Fibroblast of pulmonary artery (primary cell): ENCODE measurements at regions not wholly inside any gene's neighbourhood (a gene's known extent, or its start where the extent isn't known, plus 50 kb on each side); places are given as distances from the start of the nearest gene placed in this dataset.

Experiments
- DNase-seq: peaks from one replicate; pipeline ENCODE4 v3.0.0-alpha.2; 2010; ENCODE audit warnings: low read depth
- H3K4me3 ChIP-seq: replicated peaks from 2 replicates; pipeline ENCODE4 v1.5.1; 2011; ENCODE audit warnings: low read depth, mild to moderate bottlenecking, control low read depth, low read length, moderate library complexity
- CTCF ChIP-seq: IDR thresholded peaks from 2 replicates; pipeline ENCODE4 v1.5.1; 2011; ENCODE audit warnings: mild to moderate bottlenecking, control low read depth, low read length, inconsistent platforms; ENCODE audit errors: missing control alignments

DNA sequence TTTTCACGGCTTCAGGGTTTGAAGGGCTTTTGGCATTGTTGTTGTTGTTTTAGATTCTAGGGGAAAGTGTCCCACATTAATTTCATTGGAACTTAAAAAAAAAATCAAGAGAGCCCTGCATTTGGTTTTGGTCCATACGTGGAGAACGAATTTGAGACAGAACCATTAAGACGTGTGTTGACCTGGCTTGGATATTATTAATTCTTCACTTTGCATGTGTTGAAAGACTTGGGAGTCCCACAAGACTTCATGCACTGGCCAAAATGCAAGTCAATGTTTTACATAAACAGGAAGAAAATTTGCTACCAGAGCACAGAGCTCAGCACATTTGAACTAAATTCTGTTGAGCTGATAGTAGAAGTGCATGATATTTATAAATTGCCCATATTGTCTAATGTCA lies 761.2 kb upstream of the ACVR2A start:
- DNase-seq = no peak
- TF ChIP-seq CTCF = no peak
- no peak overlapping the region for H3K4me3 ChIP-seq

GRCh38 chr2:147082850-147083522 lies 761.8 kb upstream of the ACVR2A start:
- no peak overlapping the region for H3K4me3 ChIP-seq
- TF ChIP-seq CTCF = no peak
- DNase-seq = peak; percentile 87

DNA sequence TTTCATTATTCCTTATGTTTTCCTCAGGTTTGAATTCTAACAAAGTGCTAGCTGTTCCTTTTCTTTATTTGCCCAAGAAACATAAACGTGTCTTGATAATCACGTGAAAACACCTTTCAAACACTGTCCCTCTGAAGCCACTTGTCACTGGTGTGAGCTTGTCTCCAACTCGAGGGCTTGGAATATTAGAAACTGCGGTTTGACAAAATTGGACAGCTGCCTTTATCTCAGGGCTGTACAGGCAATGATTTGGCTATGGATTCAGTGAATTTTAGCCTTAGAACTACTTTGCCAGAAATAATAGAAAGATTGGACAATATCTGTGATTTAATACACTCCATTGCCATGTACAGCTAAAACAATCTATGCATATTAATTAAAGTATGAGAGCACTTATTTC lies 763.0 kb upstream of the ACVR2A start:
- H3K4me3 ChIP-seq = no peak overlapping the region
- no peak for DNase-seq
- no peak for TF ChIP-seq CTCF

GRCh38 chr2:147076634-147077033 lies 768.2 kb upstream of the ACVR2A start:
- no peak overlapping the region for H3K4me3 ChIP-seq
- no peak for TF ChIP-seq CTCF
- peak; percentile 47 for DNase-seq

DNA sequence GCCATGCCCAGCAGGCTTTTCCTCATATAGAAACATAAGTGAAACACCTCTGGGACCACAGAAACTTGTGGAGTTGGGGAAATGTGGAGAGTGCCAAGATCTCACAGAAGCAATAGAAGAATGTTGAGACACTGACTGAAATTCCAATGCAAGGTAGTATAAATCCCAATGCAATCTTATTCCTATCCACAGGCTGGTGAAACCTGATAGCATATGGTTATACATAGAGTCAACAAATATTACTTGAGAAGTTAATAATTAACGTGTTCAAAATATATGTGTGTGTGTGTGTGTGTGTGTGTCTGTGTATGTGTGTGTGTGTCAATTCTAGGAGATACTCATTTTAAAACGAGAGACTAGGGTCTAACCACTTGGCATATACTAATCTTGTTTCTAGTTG lies 776.8 kb upstream of the ACVR2A start:
- no peak overlapping the region for H3K4me3 ChIP-seq

DNA sequence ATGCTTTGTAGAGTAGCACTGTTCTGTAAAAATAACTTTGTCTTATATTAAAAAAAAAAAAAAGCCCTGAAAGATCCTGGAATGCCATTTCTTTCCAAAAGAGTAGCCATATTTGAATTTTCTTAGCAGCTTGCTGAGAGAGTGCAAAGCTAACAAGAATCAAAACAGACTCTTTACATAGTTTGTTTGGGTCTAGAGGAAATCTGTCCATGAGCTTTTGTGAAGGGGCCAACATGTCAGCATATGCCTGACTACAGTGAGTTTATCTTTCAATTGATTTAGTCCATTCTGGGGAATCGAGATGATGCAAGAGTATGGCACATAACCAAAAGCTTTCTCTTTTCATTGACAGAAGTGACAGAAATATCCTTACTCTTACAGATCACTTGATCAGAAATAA lies 777.7 kb upstream of the ACVR2A start:
- DNase-seq = no peak
- no peak for TF ChIP-seq CTCF
- H3K4me3 ChIP-seq = no peak overlapping the region

More for the DNA sequence above, 776.8 kb upstream of the ACVR2A start:
- DNase-seq = no peak
- TF ChIP-seq CTCF = no peak

DNA sequence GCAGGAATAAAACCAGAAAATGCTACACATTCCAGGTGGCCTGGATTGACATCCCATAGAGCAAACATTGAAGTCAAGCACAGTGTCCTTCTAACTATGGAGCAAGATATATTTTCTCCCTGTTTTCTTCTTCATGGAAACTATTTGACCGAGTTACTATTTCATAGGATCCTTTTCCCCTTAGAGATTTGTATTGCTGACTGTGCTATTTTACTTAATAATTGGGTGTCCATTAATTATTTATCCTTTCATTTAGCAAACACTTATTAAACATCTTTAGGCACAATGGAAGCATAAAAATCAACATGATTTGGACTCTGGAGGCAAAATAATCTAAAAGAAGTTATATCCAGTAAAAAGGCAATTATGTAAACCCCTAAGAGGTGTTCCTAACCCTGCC lies 782.8 kb upstream of the ACVR2A start:
- H3K4me3 ChIP-seq = no peak overlapping the region

More for the DNA sequence above, 782.8 kb upstream of the ACVR2A start:
- no peak for TF ChIP-seq CTCF
- DNase-seq = no peak
